ENCODE measurements at regions not wholly inside any gene's neighbourhood (a gene's known extent, or its start where the extent isn't known, plus 50 kb on each side); places are given as distances from the start of the nearest gene placed in this dataset.
"Not testable (repeated sequence)": the region's sequence is repeated elsewhere in the genome, so short reads cannot be mapped to it uniquely, and the experiment has no call there.

DNA sequence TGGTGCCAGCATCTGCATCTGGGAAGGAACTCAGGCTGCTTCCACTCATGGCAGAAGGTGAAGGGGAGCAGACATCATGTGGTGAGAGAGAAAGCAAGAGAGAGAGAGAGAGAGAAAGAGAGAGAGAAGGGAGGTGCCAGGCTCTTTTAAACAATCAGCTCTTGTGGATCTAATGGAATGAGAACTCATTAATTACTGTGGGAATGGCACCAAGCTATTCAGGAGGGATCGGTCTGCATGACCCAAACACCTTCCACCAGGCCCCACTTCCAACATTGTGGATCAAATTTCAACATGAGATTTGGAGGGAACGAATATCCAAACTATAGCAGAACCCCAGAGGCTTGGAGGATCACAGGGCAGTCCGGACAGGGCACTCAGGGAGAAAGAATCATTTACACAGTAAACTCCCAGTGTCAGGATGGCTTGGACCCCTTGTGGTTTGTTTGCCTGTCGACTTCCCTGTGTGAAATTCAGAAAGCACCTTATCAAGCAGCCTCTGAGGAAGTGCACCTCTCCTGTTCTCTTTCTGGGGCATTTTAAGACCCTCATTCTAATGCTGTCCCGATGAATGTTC lies 308.5 kb downstream of the REEP3 start:
- TF ChIP-seq, protein P1, sequence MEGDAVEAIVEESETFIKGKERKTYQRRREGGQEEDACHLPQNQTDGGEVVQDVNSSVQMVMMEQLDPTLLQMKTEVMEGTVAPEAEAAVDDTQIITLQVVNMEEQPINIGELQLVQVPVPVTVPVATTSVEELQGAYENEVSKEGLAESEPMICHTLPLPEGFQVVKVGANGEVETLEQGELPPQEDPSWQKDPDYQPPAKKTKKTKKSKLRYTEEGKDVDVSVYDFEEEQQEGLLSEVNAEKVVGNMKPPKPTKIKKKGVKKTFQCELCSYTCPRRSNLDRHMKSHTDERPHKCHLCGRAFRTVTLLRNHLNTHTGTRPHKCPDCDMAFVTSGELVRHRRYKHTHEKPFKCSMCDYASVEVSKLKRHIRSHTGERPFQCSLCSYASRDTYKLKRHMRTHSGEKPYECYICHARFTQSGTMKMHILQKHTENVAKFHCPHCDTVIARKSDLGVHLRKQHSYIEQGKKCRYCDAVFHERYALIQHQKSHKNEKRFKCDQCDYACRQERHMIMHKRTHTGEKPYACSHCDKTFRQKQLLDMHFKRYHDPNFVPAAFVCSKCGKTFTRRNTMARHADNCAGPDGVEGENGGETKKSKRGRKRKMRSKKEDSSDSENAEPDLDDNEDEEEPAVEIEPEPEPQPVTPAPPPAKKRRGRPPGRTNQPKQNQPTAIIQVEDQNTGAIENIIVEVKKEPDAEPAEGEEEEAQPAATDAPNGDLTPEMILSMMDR (IDR thresholded peaks at IDR 0.05; ENCODE audit: control insufficient read depth, insufficient read depth, low read depth, low read length, missing control alignments): no peak

DNA sequence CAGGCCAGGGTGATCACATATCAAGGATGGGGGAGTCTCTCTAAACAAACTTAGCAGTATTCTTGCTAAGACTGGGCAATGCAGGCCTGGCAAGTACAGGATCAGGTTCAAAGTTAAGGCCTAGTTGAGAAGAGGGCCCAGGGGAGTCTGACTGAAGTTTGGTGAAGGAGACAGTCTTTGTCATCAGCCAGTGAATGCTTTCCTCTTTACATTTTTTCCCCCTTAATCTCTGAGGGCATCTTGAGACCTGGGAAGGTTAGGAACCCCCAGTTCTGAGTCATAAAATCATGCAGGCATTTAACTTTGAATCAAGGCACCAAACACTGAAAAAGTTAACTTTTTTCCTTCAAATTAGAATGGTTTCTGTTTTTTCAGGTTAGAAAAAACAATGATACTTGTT lies 311.5 kb downstream of the REEP3 start:
- no peak for DNase-seq (ENCODE audit: low read depth)
- TF ChIP-seq, protein P1 (IDR thresholded peaks at IDR 0.05; ENCODE audit: control insufficient read depth, insufficient read depth, low read depth, low read length, missing control alignments): no peak
- no peak overlapping the region for H3K4me3 ChIP-seq (ENCODE audit: control insufficient read depth, low read depth, low read length)

More for the DNA sequence above, 308.5 kb downstream of the REEP3 start:
- H3K4me3 ChIP-seq (ENCODE audit: control insufficient read depth, low read depth, low read length): no peak overlapping the region
- DNase-seq (ENCODE audit: low read depth): no peak

DNA sequence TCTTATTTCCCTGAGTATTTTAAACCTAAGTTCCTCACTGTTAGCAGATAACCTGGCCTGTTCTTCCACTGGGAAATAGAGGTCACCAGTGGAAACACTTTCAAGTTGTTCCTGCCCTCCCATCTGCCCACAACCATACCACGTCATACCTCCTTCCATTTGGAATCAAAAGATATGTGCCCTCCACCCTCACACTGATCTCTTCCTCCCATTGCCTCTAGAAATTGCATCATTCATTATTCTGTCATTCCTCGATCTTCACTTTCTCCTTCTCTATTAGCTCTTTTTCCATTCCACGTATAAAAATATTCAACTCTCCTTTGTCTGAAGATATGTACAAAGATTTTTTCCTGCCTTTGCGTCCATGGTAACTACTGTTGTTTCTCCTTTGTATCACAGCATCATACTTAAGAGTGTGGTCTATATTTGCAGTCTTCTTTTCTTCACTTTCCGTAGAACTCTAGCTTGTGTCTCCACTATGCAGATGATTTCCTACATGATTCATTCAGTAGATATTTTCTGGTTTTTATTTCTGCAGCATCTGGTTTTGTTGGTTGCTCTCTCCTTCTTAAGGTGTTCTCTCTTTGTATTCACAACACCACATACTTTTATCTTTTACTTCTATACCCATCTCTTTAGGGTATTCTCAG lies 312.3 kb downstream of the REEP3 start:
- no peak overlapping the region for H3K4me3 ChIP-seq (ENCODE audit: control insufficient read depth, low read depth, low read length)
- DNase-seq (ENCODE audit: low read depth): no peak
- TF ChIP-seq, protein P1 (IDR thresholded peaks at IDR 0.05; ENCODE audit: control insufficient read depth, insufficient read depth, low read depth, low read length, missing control alignments): no peak

DNA sequence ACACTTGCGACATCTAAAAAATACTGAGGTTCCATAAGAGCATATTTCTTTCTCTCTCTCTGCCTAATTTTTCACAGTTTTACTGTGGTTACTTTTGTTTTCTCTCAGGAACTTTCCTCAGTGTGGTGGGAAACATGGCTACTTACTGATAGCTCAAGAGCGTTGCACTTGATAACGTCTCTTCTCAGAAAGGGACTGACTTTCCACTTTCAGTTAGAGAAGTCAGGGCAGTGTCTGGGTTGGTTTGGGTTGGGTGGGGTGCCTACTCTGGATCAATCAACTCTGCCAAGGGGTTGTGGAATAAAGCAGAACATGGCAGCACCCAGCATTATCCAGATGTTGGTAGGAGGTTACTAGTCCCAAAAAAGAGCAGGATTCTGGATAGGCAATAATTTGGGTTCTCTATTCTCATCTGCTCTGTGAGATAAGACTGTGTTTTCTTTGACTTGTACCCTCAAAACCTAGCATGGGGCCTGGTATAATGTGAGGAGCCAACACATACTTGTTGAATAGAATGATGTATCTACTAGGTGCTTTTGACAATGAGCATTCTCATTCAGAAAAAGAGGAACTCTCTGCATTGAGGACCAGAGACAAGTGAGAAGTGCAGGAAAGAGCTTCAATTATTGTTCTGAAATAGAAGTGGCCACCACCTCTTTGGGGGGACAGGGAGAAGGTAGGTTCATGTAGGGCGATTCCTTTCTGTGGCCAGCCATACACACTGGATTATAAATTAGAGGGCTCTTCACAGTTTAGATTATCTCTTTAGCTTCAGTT lies 315.7 kb downstream of the REEP3 start:
- no peak overlapping the region for H3K4me3 ChIP-seq (ENCODE audit: control insufficient read depth, low read depth, low read length)
- TF ChIP-seq, protein P1 (IDR thresholded peaks at IDR 0.05; ENCODE audit: control insufficient read depth, insufficient read depth, low read depth, low read length, missing control alignments): no peak
- no peak for DNase-seq (ENCODE audit: low read depth)

DNA sequence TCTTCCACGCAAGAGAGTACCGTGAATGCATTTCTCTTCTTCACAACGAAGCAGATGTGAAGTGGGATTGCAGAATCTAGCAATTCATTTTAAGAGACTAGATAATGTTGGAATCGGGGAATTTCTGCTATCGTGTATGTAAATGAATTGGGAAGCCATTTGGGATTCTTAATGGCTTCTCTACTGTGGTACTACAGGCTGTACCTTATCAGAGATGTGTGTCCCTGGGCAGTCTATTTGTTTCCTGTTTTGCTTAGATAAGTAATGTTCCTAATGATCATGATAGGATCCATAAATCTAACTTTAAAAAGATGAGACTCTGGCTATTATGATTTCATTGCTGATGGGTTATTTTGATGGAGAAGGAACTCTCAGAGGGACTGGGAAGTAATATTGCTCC lies 320.6 kb downstream of the REEP3 start:
- no peak overlapping the region for H3K4me3 ChIP-seq (ENCODE audit: control insufficient read depth, low read depth, low read length)
- DNase-seq (ENCODE audit: low read depth): no peak
- TF ChIP-seq, protein P1 (IDR thresholded peaks at IDR 0.05; ENCODE audit: control insufficient read depth, insufficient read depth, low read depth, low read length, missing control alignments): no peak

DNA sequence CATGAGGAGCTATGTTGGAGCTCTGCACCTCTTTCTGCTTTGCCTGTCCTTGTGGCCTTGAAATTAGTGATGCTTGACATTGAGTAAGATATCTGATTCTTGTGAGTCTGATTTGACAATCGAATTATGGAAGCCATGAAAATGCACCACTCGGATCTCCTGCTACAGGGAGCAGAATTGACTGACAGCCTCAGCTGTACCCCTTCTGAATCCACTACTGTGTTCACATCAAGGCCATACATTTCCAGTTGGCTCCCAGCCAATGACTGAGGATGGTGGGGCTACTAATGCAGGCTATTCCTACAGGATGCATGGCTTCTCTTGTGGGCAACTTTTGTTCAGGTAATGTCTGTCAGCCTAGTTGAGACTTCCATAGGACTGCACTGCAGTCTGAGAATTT lies 321.9 kb downstream of the REEP3 start:
- TF ChIP-seq, protein P1 (IDR thresholded peaks at IDR 0.05; ENCODE audit: control insufficient read depth, insufficient read depth, low read depth, low read length, missing control alignments): no peak
- H3K4me3 ChIP-seq (ENCODE audit: control insufficient read depth, low read depth, low read length): no peak overlapping the region
- DNase-seq (ENCODE audit: low read depth): no peak

DNA sequence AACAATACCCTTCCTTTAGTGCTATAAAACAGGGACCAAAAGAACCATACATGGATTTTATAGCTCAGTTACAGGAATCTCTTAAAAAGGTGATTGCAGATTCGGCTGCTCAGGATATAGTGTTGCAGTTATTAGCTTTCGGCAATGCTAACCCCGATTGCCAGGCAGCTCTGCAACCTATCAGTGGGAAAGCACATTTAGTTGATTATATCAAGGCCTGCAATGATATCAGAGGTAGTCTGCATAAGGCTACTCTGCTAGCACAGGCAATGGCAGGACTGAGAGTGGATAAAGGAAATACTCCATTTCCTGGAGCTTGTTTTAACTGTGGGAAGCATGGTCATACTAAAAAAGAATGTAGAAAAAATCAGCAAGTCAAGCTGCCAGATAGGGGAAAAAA lies 327.7 kb downstream of the REEP3 start:
- DNase-seq (ENCODE audit: low read depth); H3K4me3 ChIP-seq (ENCODE audit: control insufficient read depth, low read depth, low read length): not testable (repeated sequence)

All from AG09309 (cell line).